Posterior cingulate gyrus (tissue), 11 donors: ENCODE measurements at regions not wholly inside any gene's neighbourhood (a gene's known extent, or its start where the extent isn't known, plus 50 kb on each side); places are given as distances from the start of the nearest gene placed in this dataset.
A peak's percentile ranks its signal among the peaks of the same experiment; 100 is the strongest.
"Not testable (repeated sequence)": the region's sequence is repeated elsewhere in the genome, so short reads cannot be mapped to it uniquely, and the experiment has no call there.

Experiments used
- DNase-seq, 10 donors: peaks; one replicate each; pipeline versions ENCODE4 v3.0.0 to v3.0.0-alpha.2; 2020 to 2021; ENCODE audit warnings: mixed read lengths in 3 of 10
- intact Hi-C: fragments of 100-400 bp; cut with DNase I; formaldehyde crosslinking; loops from one replicate; pipeline ENCODE4 v1.15.1; 2023

DNA sequence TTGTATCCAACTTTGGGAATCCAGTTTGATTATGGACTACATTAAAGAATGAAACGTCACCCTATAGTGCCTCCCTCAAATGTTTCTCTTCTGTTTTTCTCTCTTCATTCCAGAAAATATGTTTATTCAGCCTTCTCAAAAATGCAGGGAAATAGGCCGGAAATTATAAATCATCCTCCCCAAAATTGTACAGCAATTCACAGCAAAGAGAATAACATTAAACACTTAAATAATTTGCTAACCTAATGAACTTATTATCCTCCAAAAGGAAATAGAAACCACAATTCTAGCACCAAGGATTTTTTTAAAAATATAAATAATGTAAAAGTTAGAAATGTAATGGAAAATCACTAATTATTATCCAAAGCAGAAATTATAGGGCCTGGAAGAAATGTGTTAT, 115.9 kb upstream of the CCNG1 start:
- intact Hi-C loops = no loop called here
- no peak for DNase-seq

- intact Hi-C loops = no loop called here
- peak in 1 of 10 donors; percentile 57 for DNase-seq
Observed at GRCh38 chr5:163330723-163331668, 106.4 kb upstream of the CCNG1 start.

- DNase-seq, intact Hi-C loops: not testable (repeated sequence)
Observed at GRCh38 chr5:163336074-163336473, 101.3 kb upstream of the CCNG1 start.

GRCh38 chr5:163339148-163339547, 98.2 kb upstream of the CCNG1 start:
- DNase-seq = no peak
- intact Hi-C loops = no loop called here

GRCh38 chr5:163340378-163340777, 97.0 kb upstream of the CCNG1 start:
- intact Hi-C loops, DNase-seq: not testable (repeated sequence)

- intact Hi-C loops = no loop called here
- no peak for DNase-seq
Observed at GRCh38 chr5:163342306-163342705, 95.1 kb upstream of the CCNG1 start.

GRCh38 chr5:163345216-163345615, 92.2 kb upstream of the CCNG1 start:
- DNase-seq = no peak
- intact Hi-C loops = no loop called here

DNA sequence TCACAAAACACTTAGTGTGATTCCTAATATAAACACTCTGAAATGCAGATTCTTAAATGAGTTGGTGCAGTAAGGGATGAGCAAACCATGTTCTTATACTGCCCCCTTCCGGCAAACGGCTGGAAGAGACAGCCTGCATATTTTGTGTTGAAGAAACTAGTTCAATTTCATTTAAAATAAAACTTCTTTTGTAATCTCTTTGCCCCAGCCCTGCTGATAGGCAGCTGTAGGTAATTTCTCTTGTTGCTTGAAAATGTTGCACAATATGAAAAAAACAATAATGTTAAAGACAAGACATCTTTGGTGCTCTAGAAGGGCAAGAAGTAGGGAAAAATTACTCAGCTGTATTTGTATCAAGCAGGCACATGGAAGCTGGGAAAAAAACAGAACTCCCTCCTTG, 89.7 kb upstream of the CCNG1 start:
- intact Hi-C loops = no loop called here
- DNase-seq = peak; percentile 34 to 94 (median 68)

DNA sequence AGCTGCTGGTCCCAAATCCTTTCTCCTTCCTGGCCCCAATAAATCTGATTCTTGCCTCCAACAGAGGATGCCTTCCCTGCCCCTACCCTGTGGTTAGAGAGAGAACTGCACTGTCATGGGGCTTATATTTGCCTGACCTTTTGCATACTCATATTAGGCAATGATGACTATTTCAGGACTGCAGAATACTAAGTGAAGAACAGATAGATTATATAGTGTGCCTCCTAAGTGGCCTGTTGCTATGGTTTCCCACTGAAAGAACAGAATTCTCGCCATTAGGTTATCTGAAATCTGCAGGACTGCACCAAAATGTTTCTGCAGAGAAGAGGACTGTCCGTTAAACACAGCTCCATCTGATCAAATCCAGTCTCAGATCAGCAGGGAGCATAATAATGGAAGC, 87.3 kb upstream of the CCNG1 start:
- intact Hi-C loops = no loop called here
- DNase-seq = no peak

DNA sequence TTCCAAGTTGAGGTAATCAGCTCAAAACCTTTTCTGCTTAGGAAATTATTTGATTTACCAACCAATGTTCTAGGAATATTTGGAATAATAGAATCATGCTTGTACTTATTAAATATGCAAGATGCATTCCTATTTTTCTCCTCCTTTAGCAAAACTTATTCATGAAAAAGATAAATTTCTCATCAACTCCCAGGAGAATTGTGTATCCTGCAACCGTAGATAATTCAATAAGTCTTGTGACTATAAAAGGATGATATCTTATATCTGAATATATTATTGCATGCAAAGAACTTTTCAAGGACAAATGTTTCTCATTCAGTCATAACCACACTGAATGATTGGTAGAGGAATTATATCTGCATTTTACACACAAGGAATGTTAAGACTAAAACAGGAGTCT, 84.9 kb upstream of the CCNG1 start:
- intact Hi-C loops = no loop called here
- DNase-seq = no peak

DNA sequence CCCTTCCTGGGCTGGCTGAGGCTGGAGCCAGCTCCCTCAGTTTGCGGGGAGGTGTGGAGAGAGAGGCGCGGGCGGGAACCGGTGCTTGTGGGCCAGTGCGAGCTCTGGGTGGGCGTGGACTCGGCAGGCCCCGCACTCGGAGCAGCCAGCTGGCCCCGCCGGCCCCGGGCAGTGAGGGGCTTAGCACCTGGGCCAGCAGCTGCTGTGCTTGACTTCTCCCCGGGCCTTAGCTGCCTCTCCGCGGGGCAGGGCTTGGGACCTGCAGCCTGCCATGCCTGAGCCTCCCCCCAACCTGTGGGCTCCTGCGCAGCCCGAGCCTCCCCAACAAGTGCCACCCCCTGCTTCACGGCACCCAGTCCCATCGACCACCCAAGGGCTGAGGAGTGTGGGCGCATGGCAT, 81.6 kb upstream of the CCNG1 start:
- intact Hi-C loops = not testable (repeated sequence)
- peak in 1 of 10 donors; percentile 69 for DNase-seq

GRCh38 chr5:163357636-163358035, 79.8 kb upstream of the CCNG1 start:
- no peak for DNase-seq
- intact Hi-C loops = no loop called here

DNA sequence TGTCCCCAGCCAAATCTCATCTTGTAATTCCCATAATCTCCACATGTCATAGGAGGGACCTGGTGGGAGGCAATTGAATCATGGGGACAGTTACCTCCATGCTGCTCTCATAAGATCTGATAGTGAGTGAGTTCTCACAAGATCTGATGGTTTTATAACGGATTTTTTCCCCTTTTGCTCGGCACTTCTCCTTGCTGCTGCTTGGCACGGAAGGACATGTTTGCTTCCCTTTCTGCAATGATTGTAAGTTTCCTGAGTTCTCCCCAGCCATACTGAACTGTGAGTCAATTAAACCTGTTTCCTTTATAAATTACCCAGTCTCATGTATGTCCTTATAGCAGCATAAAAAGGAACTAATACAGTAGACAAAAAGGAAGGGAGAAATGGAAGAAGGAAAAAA, 76.7 kb upstream of the CCNG1 start:
- DNase-seq = no peak
- intact Hi-C loops = no loop called here

GRCh38 chr5:163361450-163361849, 75.9 kb upstream of the CCNG1 start:
- intact Hi-C loops = no loop called here
- no peak for DNase-seq

DNA sequence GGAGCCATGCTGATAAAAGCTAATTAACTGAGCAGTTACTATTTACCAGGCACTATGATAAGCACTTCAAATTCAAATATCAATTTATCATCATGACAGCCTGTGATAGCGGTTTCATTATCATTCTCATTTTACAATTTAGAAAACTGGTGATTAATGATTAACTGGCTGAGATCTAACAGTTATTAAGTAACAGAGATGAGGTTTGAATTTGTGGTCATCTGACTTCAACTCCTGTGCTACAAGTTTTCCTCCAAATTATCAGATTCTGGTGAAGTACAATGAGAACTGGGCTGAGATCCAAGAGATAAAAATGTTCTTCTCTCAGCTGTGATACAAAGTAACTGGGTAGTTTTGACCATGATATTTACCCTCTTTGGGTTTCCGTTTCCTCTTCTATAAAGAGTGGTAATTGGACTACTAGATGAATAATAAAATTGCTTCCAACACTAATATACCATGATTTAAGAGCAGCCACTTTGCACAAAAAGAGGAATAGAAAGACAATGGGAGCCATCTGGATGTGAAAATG, 74.5 kb upstream of the CCNG1 start:
- no peak for DNase-seq
- intact Hi-C loops = no loop called here

DNA sequence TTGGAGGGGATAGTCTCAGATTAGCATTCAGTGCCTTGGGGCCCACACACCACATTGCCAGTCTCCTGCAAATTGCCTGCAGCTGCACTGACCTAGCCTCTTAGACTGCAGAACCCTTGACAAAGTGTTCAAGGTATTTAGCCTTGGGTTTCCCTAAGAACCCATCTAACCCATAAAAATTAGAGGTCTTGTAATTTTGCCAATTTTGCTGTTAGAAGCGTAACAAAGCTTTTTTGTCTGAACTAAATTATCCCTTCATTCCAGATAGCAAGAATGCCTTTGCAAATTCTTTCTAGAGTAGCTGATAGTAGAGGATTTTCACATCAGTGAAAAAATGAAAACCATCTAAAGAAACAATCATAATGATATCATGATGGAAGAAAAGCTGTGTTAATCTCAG, 74.0 kb upstream of the CCNG1 start:
- no peak for DNase-seq
- intact Hi-C loops = no loop called here

DNA sequence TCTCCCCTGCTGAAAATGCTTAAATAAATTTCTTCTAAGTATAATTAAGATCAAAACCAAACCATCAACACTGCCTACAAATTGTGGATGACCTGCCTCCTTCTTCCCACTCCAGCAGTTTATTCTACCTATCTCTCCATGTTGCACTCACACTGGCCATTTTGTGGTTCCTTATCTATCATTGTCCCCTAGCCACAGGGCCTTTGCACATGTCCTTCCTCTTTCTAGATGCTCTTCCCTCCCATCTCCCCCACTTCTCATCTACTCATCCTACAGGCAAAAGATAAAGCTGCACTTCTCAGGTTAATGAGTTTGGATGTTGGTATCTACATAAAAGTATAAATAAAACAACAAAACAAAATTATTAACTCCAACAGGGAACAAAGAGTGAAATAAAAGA, 70.6 kb upstream of the CCNG1 start:
- no peak for DNase-seq

GRCh38 chr5:163369776-163370385, 67.5 kb upstream of the CCNG1 start:
- intact Hi-C loops = no loop called here

More for the DNA sequence above, 70.6 kb upstream of the CCNG1 start:
- intact Hi-C loops = no loop called here

GRCh38 chr5:163373436-163374084, 63.8 kb upstream of the CCNG1 start:
- intact Hi-C loops = no loop called here
- no peak for DNase-seq

More at GRCh38 chr5:163369776-163370385, 67.5 kb upstream of the CCNG1 start:
- no peak for DNase-seq

GRCh38 chr5:163377982-163378381, 59.4 kb upstream of the CCNG1 start:
- intact Hi-C loops = no loop called here
- DNase-seq = peak in 4 of 10 donors; percentile 9 to 72 (median 35)
